OCI-LY7 (cell line): ENCODE measurements at regions not wholly inside any gene's neighbourhood (a gene's known extent, or its start where the extent isn't known, plus 50 kb on each side); places are given as distances from the start of the nearest gene placed in this dataset.

Experiments
- BruUV-seq: library from RNA; stranded (reverse); fragments of 400-500 nt; replicated peaks from 2 replicates; lab custom pipeline; 2021; lab: Mats Ljungman, UMichigan
- CTCF ChIA-PET: fragments of 300-600 bp; sonication (Branson Sonifier 250); formaldehyde crosslinking; loops from one replicate; lab custom pipeline; 2022; ENCODE audit warnings: antibody characterized with exemption; ENCODE audit not compliant: unreplicated experiment; lab: Charles Lee
- POLR2A ChIA-PET: fragments of 300-600 bp; sonication (Branson Sonifier 250); formaldehyde crosslinking; loops from one replicate; lab custom pipeline; 2022; ENCODE audit warnings: antibody characterized with exemption; lab: Charles Lee
- DNase-seq: peaks from one replicate; pipeline ENCODE4 v3.0.0-alpha.2; 2015; ENCODE audit warnings: low spot score
- H2AFZ ChIP-seq: fragments of 200-600 bp; sonication (generic), shearing (Covaris generic); 2 replicates; pipeline ENCODE4 v1.6.1; 2014; ENCODE audit warnings: mild to moderate bottlenecking, antibody characterized with exemption, low read length, moderate library complexity
- H3K27ac ChIP-seq: fragments of 200-600 bp; sonication (generic); 2 replicates; pipeline ENCODE4 v1.5.1; 2014; ENCODE audit warnings: mixed run types, low read depth, mild to moderate bottlenecking, moderate library complexity, low read length, inconsistent platforms; ENCODE audit not compliant: poor library complexity, severe bottlenecking
- H3K36me3 ChIP-seq: fragments of 200-600 bp; sonication (generic); 2 replicates; pipeline ENCODE4 v1.6.1; 2014; ENCODE audit warnings: mild to moderate bottlenecking, antibody characterized with exemption, low read length, moderate library complexity, mixed read lengths; ENCODE audit not compliant: insufficient read depth
- H3K4me1 ChIP-seq: fragments of 200-600 bp; sonication (generic); 2 replicates; pipeline ENCODE4 v1.5.1; 2014; ENCODE audit warnings: mild to moderate bottlenecking, low read length; ENCODE audit not compliant: insufficient read depth, poor library complexity, severe bottlenecking
- H3K4me2 ChIP-seq: fragments of 200-600 bp; sonication (generic); 2 replicates; pipeline ENCODE4 v1.6.1; 2014; ENCODE audit warnings: mild to moderate bottlenecking, low read length
- H3K4me3 ChIP-seq: fragments of 200-600 bp; sonication (generic); 2 replicates; pipeline ENCODE4 v1.5.1; 2014; ENCODE audit warnings: mild to moderate bottlenecking, low read depth, low read length; ENCODE audit not compliant: poor library complexity, severe bottlenecking
- H3K79me2 ChIP-seq: fragments of 200-600 bp; sonication (generic); 2 replicates; pipeline ENCODE4 v1.6.1; 2016; ENCODE audit warnings: low read depth, mild to moderate bottlenecking, low read length, moderate library complexity, mixed read lengths; ENCODE audit not compliant: insufficient read depth
- H3K9me2 ChIP-seq: fragments of 200-600 bp; sonication (generic); 2 replicates; pipeline ENCODE4 v1.6.1; 2016; ENCODE audit warnings: mild to moderate bottlenecking, low read length, mixed read lengths; ENCODE audit not compliant: insufficient read depth
- H3K9me3 ChIP-seq: fragments of 200-600 bp; sonication (generic); 2 replicates; pipeline ENCODE4 v1.6.1; 2014; ENCODE audit warnings: mild to moderate bottlenecking, mixed run types, low read length, mixed read lengths
- H4K20me1 ChIP-seq: fragments of 200-600 bp; sonication (generic); 2 replicates; pipeline ENCODE4 v1.6.1; 2014; ENCODE audit warnings: mild to moderate bottlenecking, antibody characterized with exemption, low read length, moderate library complexity, mixed read lengths; ENCODE audit not compliant: insufficient read depth
- CTCF ChIP-seq: fragments of 200-600 bp; sonication (generic); conservative IDR thresholded peaks from 2 replicates; pipeline ENCODE4 v1.5.1; 2014; ENCODE audit warnings: mild to moderate bottlenecking, antibody characterized with exemption, low read length, moderate library complexity, mixed read lengths
- EZH2phosphoT487 ChIP-seq: fragments of 200-600 bp; sonication (generic); IDR thresholded peaks from 2 replicates; pipeline ENCODE4 v1.6.1; 2018; ENCODE audit warnings: low read depth, borderline replicate concordance, mild to moderate bottlenecking, mixed run types, antibody characterized with exemption, low read length, moderate library complexity, mixed read lengths
- intact Hi-C: fragments of 100-400 bp; cut with micrococcal nuclease; formaldehyde crosslinking; loops from one replicate; pipeline ENCODE4 v1.10.0; 2022; ENCODE audit not compliant: unreplicated experiment

- H3K4me1 ChIP-seq = no peaks in the 10 kb centered on the region
- TF ChIP-seq EZH2phosphoT487 (no peak), CTCF (no peak)
- no peak overlapping the region for H3K4me2 ChIP-seq
- H3K4me3 ChIP-seq = no peak overlapping the region
- ChIA-PET POLR2A (no interaction called here), CTCF (no interaction called here)
- no peak overlapping the region for H3K27ac ChIP-seq
- no peaks in the 10 kb centered on the region for H3K9me3 ChIP-seq
- no peak for DNase-seq
- intact Hi-C loops = no loop called here
- no peaks in the 10 kb centered on the region for H3K79me2 ChIP-seq
- no TSS peak for BruUV-seq
- H3K9me2 ChIP-seq = no peaks in the 10 kb centered on the region
- no peaks in the 10 kb centered on the region for H3K36me3 ChIP-seq
- H4K20me1 ChIP-seq = no peaks in the 10 kb centered on the region
- H2AFZ ChIP-seq = no peak overlapping the region
These were observed 290.8 kb downstream of the KCNS3 start for GRCh38 chr2:18169121-18169892.

GRCh38 chr2:18167871-18168270 is 289.4 kb downstream of the KCNS3 start:
- intact Hi-C loops = no loop called here
- no peaks in the 10 kb centered on the region for H3K79me2 ChIP-seq
- no peaks in the 10 kb centered on the region for H3K9me2 ChIP-seq
- H3K36me3 ChIP-seq = no peaks in the 10 kb centered on the region
- no peak overlapping the region for H3K4me3 ChIP-seq
- ChIA-PET POLR2A (interaction anchor here (0.7 kb wide), 1 partner anchor 21 kb away, joined by 3 read pairs; no protein-coding TSS in a partner anchor), CTCF (no interaction called here)
- TF ChIP-seq CTCF = no peak
- no peak for TF ChIP-seq EZH2phosphoT487
- BruUV-seq = no TSS peak
- H3K27ac ChIP-seq = no peak overlapping the region
- H2AFZ ChIP-seq = no peak overlapping the region
- no peak overlapping the region for H3K4me2 ChIP-seq
- no peaks in the 10 kb centered on the region for H3K4me1 ChIP-seq
- DNase-seq = no peak
- H4K20me1 ChIP-seq = no peaks in the 10 kb centered on the region
- H3K9me3 ChIP-seq = no peaks in the 10 kb centered on the region

- Histone ChIP-seq H3K36me3 (no peaks in the 10 kb centered on the region), H3K9me3 (no peaks in the 10 kb centered on the region), H3K79me2 (no peaks in the 10 kb centered on the region), H3K4me3 (no peak overlapping the region), H4K20me1 (no peaks in the 10 kb centered on the region), H2AFZ (no peak overlapping the region), H3K9me2 (no peaks in the 10 kb centered on the region), H3K27ac (no peak overlapping the region), H3K4me2 (no peak overlapping the region), H3K4me1 (no peaks in the 10 kb centered on the region)
- DNase-seq = no peak
- POLR2A ChIA-PET = interaction anchor here (1.4 kb wide), 1 partner anchor 11 kb away, joined by 4 read pairs; no protein-coding TSS in a partner anchor
- CTCF ChIA-PET = no interaction called here
- intact Hi-C loops = no loop called here
- BruUV-seq = no TSS peak
- TF ChIP-seq CTCF (no peak), EZH2phosphoT487 (no peak)
These were observed 283.2 kb downstream of the KCNS3 start for GRCh38 chr2:18161681-18162080.
